Type B pancreatic cell (in vitro differentiated cells): ENCODE measurements at regions not wholly inside any gene's neighbourhood (a gene's known extent, or its start where the extent isn't known, plus 50 kb on each side); places are given as distances from the start of the nearest gene placed in this dataset.

Experiments used
- DNase-seq: peaks from one replicate; pipeline ENCODE4 v3.0.0; 2021; ENCODE audit warnings: mixed read lengths; ENCODE audit not compliant: unreplicated experiment; ENCODE audit errors: extremely low spot score
- H3K27ac Mint-ChIP-seq: 2 replicates; pipeline ENCODE4 v1.8.0; 2021; ENCODE audit warnings: mild to moderate bottlenecking, mixed read lengths
- H3K27me3 Mint-ChIP-seq: 2 replicates; pipeline ENCODE4 v1.8.0; 2021; ENCODE audit warnings: mixed read lengths
- H3K36me3 Mint-ChIP-seq: 2 replicates; pipeline ENCODE4 v1.8.0; 2021; ENCODE audit warnings: mixed read lengths
- H3K4me1 Mint-ChIP-seq: one replicate; pipeline ENCODE4 v1.8.0; 2021; ENCODE audit warnings: mixed read lengths; ENCODE audit not compliant: unreplicated experiment
- H3K4me3 Mint-ChIP-seq: 2 replicates; pipeline ENCODE4 v1.8.0; 2021; ENCODE audit warnings: mild to moderate bottlenecking, mixed read lengths
- H3K9me3 Mint-ChIP-seq: 2 replicates; pipeline ENCODE4 v1.8.0; 2021; ENCODE audit warnings: mixed read lengths
- TF ChIP-seq, protein P1 (sequence below): fragments of 200-600 bp; sonication (generic); conservative IDR thresholded peaks from 2 replicates; pipeline ENCODE4 v1.5.0; 2021; ENCODE audit warnings: antibody characterized with exemption, mild to moderate bottlenecking

DNA sequence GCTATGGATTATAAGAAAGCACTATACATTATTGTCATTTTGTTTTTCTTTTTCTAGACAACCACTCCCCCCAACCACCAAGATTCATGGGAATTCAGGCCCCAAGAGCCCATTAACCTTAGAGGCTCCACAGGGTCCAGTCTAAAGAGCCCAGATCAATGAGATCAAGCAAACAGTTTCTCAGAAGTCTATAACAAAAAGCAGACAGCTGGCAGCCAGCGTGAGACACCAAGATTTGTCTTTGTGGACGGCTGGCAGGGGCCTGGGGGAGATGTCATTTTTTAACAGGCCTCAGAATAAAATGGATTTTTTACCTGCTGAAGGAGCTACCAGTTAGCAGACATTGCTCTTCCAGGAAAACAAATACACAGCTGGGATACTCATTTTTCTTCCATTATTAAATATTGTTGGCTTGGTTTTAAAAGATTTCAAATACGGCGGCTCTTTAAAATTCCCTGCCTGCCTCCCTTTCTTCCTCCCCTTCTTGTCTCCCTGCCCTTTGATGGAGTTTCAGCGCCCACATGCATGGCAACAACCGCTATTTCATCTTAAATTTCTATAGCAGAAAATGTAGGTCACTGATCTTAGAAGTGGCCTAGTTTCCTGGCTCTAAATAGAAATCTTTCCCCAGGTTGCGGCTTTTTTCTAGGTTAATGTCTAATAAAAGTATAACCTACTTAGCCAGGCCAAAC, 130.6 kb downstream of the FAM174B start:
- H3K27me3 Mint-ChIP-seq: peaks cover 5% of the 10 kb centered on the region
- H3K4me1 Mint-ChIP-seq: peaks cover 40% of the 10 kb centered on the region
- H3K36me3 Mint-ChIP-seq: no peaks in the 10 kb centered on the region
- peak overlapping the region; percentile 7 for H3K27ac Mint-ChIP-seq
- TF ChIP-seq, protein P1, sequence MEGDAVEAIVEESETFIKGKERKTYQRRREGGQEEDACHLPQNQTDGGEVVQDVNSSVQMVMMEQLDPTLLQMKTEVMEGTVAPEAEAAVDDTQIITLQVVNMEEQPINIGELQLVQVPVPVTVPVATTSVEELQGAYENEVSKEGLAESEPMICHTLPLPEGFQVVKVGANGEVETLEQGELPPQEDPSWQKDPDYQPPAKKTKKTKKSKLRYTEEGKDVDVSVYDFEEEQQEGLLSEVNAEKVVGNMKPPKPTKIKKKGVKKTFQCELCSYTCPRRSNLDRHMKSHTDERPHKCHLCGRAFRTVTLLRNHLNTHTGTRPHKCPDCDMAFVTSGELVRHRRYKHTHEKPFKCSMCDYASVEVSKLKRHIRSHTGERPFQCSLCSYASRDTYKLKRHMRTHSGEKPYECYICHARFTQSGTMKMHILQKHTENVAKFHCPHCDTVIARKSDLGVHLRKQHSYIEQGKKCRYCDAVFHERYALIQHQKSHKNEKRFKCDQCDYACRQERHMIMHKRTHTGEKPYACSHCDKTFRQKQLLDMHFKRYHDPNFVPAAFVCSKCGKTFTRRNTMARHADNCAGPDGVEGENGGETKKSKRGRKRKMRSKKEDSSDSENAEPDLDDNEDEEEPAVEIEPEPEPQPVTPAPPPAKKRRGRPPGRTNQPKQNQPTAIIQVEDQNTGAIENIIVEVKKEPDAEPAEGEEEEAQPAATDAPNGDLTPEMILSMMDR: no peak
- no peak for DNase-seq
- H3K4me3 Mint-ChIP-seq: no peak overlapping the region
- peaks cover 13% of the 10 kb centered on the region for H3K9me3 Mint-ChIP-seq

DNA sequence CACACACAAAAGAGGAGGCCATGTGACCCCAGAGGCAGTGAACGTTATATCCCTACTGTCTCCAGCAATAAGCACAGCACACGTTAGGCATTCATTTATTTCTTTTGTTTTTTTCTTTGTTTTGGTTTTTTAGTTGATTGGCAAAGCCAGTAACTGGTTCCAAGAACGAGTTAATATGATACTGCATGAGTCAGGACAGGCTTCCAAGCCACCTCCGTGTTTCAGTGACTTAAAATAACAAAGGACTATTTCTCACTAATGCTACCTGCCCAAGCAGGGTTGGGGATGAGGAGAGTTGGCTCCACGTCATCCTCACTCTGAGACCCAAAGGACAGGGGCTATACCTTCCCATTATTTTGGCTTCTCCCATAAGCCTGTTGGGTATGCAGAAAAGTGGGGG, 130.5 kb downstream of the ST8SIA2 start:
- no peaks in the 10 kb centered on the region for H3K36me3 Mint-ChIP-seq
- H3K4me1 Mint-ChIP-seq: peaks cover 40% of the 10 kb centered on the region
- TF ChIP-seq, protein P1: no peak
- H3K27ac Mint-ChIP-seq: no peak overlapping the region
- H3K9me3 Mint-ChIP-seq: peaks cover 7% of the 10 kb centered on the region
- no peak overlapping the region for H3K4me3 Mint-ChIP-seq
- DNase-seq: no peak
- no peaks in the 10 kb centered on the region for H3K27me3 Mint-ChIP-seq

DNA sequence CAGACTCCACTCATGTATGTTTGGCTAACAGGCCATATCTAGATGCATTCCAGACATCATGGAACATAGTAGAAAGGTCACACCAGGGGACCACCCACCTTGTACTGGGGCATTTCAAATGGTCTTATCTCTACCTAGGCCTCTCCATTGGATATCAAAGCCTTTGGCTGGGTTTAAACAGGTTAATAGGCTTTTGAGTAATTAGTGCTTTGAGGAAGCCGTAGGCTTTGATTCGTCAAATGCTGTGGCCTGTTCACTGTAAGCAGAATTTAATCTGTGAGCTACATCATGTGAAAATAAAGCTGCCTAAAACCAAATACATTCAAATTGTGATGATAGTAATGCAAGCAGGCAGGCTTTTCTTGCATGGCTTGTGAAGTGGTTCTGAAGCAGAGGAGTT, 129.5 kb downstream of the ST8SIA2 start:
- peaks cover 40% of the 10 kb centered on the region for H3K4me1 Mint-ChIP-seq
- TF ChIP-seq, protein P1: no peak
- H3K27ac Mint-ChIP-seq: peak overlapping the region; percentile 46
- no peak for DNase-seq
- peaks cover 7% of the 10 kb centered on the region for H3K9me3 Mint-ChIP-seq
- no peaks in the 10 kb centered on the region for H3K27me3 Mint-ChIP-seq
- no peaks in the 10 kb centered on the region for H3K36me3 Mint-ChIP-seq
- no peak overlapping the region for H3K4me3 Mint-ChIP-seq

DNA sequence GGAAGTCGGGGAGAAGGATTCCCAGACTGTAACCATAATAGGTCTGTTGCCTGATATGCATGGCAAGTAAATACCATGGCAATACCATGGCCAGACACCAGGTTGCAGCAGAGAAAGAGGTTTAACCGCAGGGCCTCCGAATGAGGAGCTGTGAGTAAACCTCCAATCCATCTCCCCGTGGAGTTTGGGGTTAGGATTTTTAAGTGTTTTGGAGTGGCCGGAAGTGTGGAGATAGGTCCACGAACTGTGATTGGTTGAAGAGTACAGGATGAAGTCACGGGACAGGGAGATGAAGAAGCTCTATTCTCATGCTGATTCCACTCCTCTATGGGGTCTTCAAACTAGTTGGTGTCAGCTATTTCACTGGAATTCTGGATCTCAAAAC, 127.9 kb downstream of the ST8SIA2 start:
- no peaks in the 10 kb centered on the region for H3K36me3 Mint-ChIP-seq
- no peak overlapping the region for H3K27ac Mint-ChIP-seq
- no peak overlapping the region for H3K4me3 Mint-ChIP-seq
- H3K27me3 Mint-ChIP-seq: no peaks in the 10 kb centered on the region
- TF ChIP-seq, protein P1: peak; percentile 80
- peaks cover 35% of the 10 kb centered on the region for H3K4me1 Mint-ChIP-seq
- no peaks in the 10 kb centered on the region for H3K9me3 Mint-ChIP-seq
- DNase-seq: peak; percentile 78

DNA sequence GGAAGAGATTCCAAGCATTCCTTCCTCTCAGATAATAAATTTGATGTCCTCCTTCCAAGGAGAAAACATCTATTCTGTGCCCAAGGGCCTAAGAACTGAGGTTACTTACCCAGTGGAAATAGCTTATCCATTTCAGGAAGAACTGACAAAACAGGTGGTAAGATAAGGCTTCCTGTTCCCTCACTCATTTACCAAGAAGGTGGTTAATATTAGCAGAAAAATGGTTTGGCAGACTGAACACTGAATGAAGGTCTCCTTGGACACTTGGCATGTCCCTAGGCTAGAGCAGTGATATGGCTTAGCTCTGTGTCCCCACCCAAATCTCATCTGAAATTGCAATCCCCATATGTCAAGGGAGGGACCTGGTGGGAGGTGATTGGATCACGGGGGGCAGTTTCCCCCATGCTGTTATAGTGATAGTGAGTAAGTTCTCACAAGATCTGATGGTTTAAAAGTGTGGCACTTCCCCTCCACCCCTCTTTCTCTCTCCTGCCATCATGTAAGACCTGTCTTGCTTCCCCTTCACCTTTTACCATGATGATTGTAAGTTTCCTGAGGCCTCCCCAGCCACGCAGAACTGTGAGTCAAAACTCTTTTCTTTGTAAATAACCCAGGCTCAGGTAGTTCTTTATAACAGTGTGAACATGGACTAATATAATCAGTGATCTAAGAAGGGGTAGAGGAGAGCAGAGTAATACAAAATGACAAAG, 127.4 kb downstream of the ST8SIA2 start:
- H3K36me3 Mint-ChIP-seq: no peaks in the 10 kb centered on the region
- H3K27ac Mint-ChIP-seq: no peak overlapping the region
- no peak overlapping the region for H3K4me3 Mint-ChIP-seq
- H3K27me3 Mint-ChIP-seq: no peaks in the 10 kb centered on the region
- TF ChIP-seq, protein P1: no peak
- H3K4me1 Mint-ChIP-seq: peaks cover 35% of the 10 kb centered on the region
- no peak for DNase-seq
- H3K9me3 Mint-ChIP-seq: no peaks in the 10 kb centered on the region
